HepG2 (cell line): ENCODE measurements at regions not wholly inside any gene's neighbourhood (a gene's known extent, or its start where the extent isn't known, plus 50 kb on each side); places are given as distances from the start of the nearest gene placed in this dataset.

ENCODE experiments used
- ATAC-seq: fragments of 200-7000 bp; cut with Tn5 transposase; 3 replicates; pipeline ENCODE4 v1.9.1; 2020; ENCODE audit warnings: mild to moderate bottlenecking, moderate library complexity
- BruUV-seq: library from RNA; stranded (reverse); fragments of 400-500 nt; replicated peaks from 2 replicates; lab custom pipeline; 2021; lab: Mats Ljungman, UMichigan
- CTCF ChIA-PET: fragments of 300-600 bp; formaldehyde crosslinking; extraction: SDS; loops from one replicate; lab custom pipeline; 2021; ENCODE audit warnings: low total read pairs, inconsistent platforms, low intra/inter-chr PET ratio; lab: Yijun Ruan, JAX
- POLR2A ChIA-PET: fragments of 350-600 bp; sonication (Branson Sonifier 250); formaldehyde crosslinking; loops from one replicate; lab custom pipeline; 2020; ENCODE audit warnings: antibody characterized with exemption, inconsistent platforms; lab: Yijun Ruan, JAX
- DNase-seq: peaks from one replicate; pipeline ENCODE4 v3.0.0-alpha.2; 2015; ENCODE audit warnings: low spot score
- FAIRE-seq: peaks from 3 replicates; lab custom pipeline; 2011; peaks lifted over from hg19 to GRCh38; lab: Jason Lieb, UNC
- H2AFZ ChIP-seq: one replicate; pipeline ENCODE4 v1.6.1; 2011; ENCODE audit warnings: low read length, inconsistent platforms
- H3K27ac ChIP-seq: fragments of 300-600 bp; 3 replicates; pipeline ENCODE4 v1.8.0; 2011; ENCODE audit warnings: mixed run types, mild to moderate bottlenecking, mixed read lengths, low read length, inconsistent platforms; ENCODE audit not compliant: insufficient read depth; ENCODE audit errors: extremely low read length
- H3K27me3 ChIP-seq, 2 experiments: fragments of 200-600 bp in 1 of 2; 2 replicates in 1 of 2; 3 replicates in 1 of 2; pipeline versions ENCODE4 v1.6.0 to v1.8.0; 2011; ENCODE audit warnings: low read length in 2 of 2, mild to moderate bottlenecking in 2 of 2, moderate library complexity in 2 of 2, inconsistent platforms in 1 of 2; ENCODE audit not compliant: insufficient read depth in 2 of 2, control insufficient read depth in 1 of 2
- H3K36me3 ChIP-seq, 2 experiments: fragments of 200-600 bp in 1 of 2; replicated peaks in 1 of 2; 2 replicates in 1 of 2; 3 replicates in 1 of 2; pipeline versions ENCODE4 v1.5.1 to v1.8.0; 2011; ENCODE audit warnings: low read length in 2 of 2, inconsistent platforms in 1 of 2; ENCODE audit not compliant: insufficient read depth in 2 of 2, control insufficient read depth in 1 of 2
- H3K4me1 ChIP-seq: 2 replicates; pipeline ENCODE4 v1.5.1; 2012; ENCODE audit warnings: low read length, inconsistent platforms; ENCODE audit not compliant: insufficient read depth
- H3K4me2 ChIP-seq: 2 replicates; pipeline ENCODE4 v1.6.0; 2011; ENCODE audit warnings: low read depth, low read length, inconsistent platforms
- H3K4me3 ChIP-seq, 3 experiments: fragments of 200-600 bp in 1 of 3; sonication (generic), shearing (Covaris generic) in 1 of 3; replicated peaks in 1 of 3; 2 replicates each; pipeline ENCODE4 v1.5.1; 2011 to 2016; ENCODE audit warnings: low read length in 3 of 3, inconsistent platforms in 2 of 3, low read depth in 2 of 3, mild to moderate bottlenecking in 2 of 3, control low read depth in 1 of 3, mixed read lengths in 1 of 3; ENCODE audit not compliant: insufficient read depth in 1 of 3
- H3K79me2 ChIP-seq: one replicate; pipeline ENCODE4 v1.6.1; 2011; ENCODE audit warnings: low read length, inconsistent platforms; ENCODE audit not compliant: insufficient read depth
- H3K9ac ChIP-seq: 2 replicates; pipeline ENCODE4 v1.6.0; 2011; ENCODE audit warnings: mild to moderate bottlenecking, low read depth, low read length, inconsistent platforms; ENCODE audit not compliant: insufficient read depth
- H3K9me3 ChIP-seq: 2 replicates; pipeline ENCODE4 v1.5.1; 2012; ENCODE audit warnings: mild to moderate bottlenecking, low read length
- H4K20me1 ChIP-seq: 2 replicates; pipeline ENCODE4 v1.6.0; 2011; ENCODE audit warnings: inconsistent platforms, mild to moderate bottlenecking, low read length, moderate library complexity; ENCODE audit not compliant: insufficient read depth
- FIP1L1 ChIP-seq: fragments of 200-400 bp; formaldehyde crosslinking; IDR thresholded peaks from 2 replicates; pipeline ENCODE4 v1.6.1; 2018; ENCODE audit warnings: low read depth, mild to moderate bottlenecking, low read length, moderate library complexity, borderline replicate concordance; ENCODE audit not compliant: insufficient read depth
- SUZ12 ChIP-seq: fragments of 150-350 bp; IDR thresholded peaks from 2 replicates; pipeline ENCODE4 v1.6.1; 2014; ENCODE audit warnings: low read depth, low read length
- U2AF1 ChIP-seq: fragments of 200-400 bp; formaldehyde crosslinking; optimal IDR thresholded peaks from 2 replicates; pipeline ENCODE3; 2017; ENCODE audit warnings: mild to moderate bottlenecking, low read depth, low read length
- ZBTB1 ChIP-seq: sonication (generic); formaldehyde crosslinking; IDR thresholded peaks from 2 replicates; pipeline ENCODE4 v1.4.0; 2020; ENCODE audit warnings: missing genetic modification reagents, borderline replicate concordance
- ZNF367 ChIP-seq: sonication (generic); formaldehyde crosslinking; IDR thresholded peaks from 2 replicates; pipeline ENCODE4 v1.4.0; 2020; ENCODE audit warnings: missing genetic modification reagents, borderline replicate concordance
- WGBS: methylation state at CpG from one replicate; pipeline ENCODE4 v1.1.6; 2017; ENCODE audit warnings: low lambda C conversion rate; 5-methylcytosine and 5-hydroxymethylcytosine counted together
- in situ Hi-C: cut with HindIII; loops from 2 replicates; pipeline ENCODE4 v1.10.0; 2017; ENCODE audit warnings: low pct_unique_long_range_greater_than_20kb; ENCODE audit not compliant: extremely low pct_ligation_motif_present
- intact Hi-C: fragments of 100-400 bp; cut with micrococcal nuclease; formaldehyde crosslinking; loops from one replicate; pipeline ENCODE4 v1.10.0; 2022; ENCODE audit not compliant: unreplicated experiment
- TF ChIP-seq, protein P1 (sequence below): sonication (generic); formaldehyde crosslinking; IDR thresholded peaks from 2 replicates; pipeline ENCODE4 v1.8.0; 2022; ENCODE audit warnings: low read depth, missing genetic modification reagents
- TF ChIP-seq, protein P2 (sequence below): fragments of 450-650 bp; IDR thresholded peaks from 2 replicates; pipeline ENCODE4 v1.6.1; 2016
- TF ChIP-seq, protein P3 (sequence below): sonication (generic); formaldehyde crosslinking; IDR thresholded peaks from 2 replicates; pipeline ENCODE4 v1.5.0; 2020; ENCODE audit warnings: missing genetic modification reagents
- TF ChIP-seq, protein P4 (sequence below): sonication (generic); formaldehyde crosslinking; IDR thresholded peaks from 2 replicates; pipeline ENCODE4 v1.5.0; 2020; ENCODE audit warnings: mild to moderate bottlenecking, missing genetic modification reagents, borderline replicate concordance
- TF ChIP-seq, protein P5 (sequence below): sonication (generic); formaldehyde crosslinking; IDR thresholded peaks from 2 replicates; pipeline ENCODE4 v1.8.1; 2022; ENCODE audit warnings: mild to moderate bottlenecking, missing genetic modification reagents

DNA sequence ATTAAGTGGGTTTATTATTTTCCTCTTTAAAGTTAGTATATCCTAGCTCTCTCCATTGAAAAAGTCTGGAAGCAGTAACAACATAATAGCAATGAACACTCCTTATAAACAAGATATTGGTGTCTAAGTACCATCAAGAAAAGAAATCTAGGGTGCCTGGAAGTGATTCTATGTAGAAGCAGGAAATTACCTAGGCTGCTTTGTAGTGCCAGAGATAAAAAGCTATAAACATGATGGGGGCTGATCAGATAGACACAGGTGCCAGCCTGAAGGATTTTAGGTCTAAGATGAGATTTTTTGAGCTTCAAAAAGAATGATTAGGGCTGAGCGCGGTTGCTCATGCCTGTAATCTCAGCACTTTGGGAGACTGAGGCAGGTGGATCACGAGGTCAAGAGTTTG, 1179.3 kb upstream of the CDH9 start:
- Histone ChIP-seq H3K9me3 (no peaks in the 10 kb centered on the region), H3K4me1 (no peaks in the 10 kb centered on the region), H2AFZ (no peak overlapping the region), H3K4me2 (no peak overlapping the region), H3K36me3 (no peaks in the 10 kb centered on the region), H3K27me3 (no peaks in the 10 kb centered on the region), H3K79me2 (no peaks in the 10 kb centered on the region), H3K4me3 (no peak overlapping the region), H3K9ac (no peak overlapping the region), H3K27ac (no peak overlapping the region), H4K20me1 (no peaks in the 10 kb centered on the region)
- in situ Hi-C loops (no loop called here), intact Hi-C loops (no loop called here)
- WGBS: 20% methylated on average over 3 of the region's 3 CpGs
- ChIA-PET CTCF (no interaction called here), POLR2A (no interaction called here)
- ATAC-seq: no peak
- DNase-seq: no peak
- no TSS peak for BruUV-seq
- TF ChIP-seq, protein P1, sequence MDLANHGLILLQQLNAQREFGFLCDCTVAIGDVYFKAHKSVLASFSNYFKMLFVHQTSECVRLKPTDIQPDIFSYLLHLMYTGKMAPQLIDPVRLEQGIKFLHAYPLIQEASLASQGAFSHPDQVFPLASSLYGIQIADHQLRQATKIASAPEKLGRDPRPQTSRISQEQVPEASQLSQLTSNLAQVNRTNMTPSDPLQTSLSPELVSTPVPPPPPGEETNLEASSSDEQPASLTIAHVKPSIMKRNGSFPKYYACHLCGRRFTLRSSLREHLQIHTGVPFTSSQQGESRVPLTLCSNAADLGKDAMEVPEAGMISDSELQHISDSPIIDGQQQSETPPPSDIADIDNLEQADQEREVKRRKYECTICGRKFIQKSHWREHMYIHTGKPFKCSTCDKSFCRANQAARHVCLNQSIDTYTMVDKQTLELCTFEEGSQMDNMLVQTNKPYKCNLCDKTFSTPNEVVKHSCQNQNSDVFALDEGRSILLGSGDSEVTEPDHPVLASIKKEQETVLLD (CRISPR knock-in tag): no peak
- TF ChIP-seq, protein P2, sequence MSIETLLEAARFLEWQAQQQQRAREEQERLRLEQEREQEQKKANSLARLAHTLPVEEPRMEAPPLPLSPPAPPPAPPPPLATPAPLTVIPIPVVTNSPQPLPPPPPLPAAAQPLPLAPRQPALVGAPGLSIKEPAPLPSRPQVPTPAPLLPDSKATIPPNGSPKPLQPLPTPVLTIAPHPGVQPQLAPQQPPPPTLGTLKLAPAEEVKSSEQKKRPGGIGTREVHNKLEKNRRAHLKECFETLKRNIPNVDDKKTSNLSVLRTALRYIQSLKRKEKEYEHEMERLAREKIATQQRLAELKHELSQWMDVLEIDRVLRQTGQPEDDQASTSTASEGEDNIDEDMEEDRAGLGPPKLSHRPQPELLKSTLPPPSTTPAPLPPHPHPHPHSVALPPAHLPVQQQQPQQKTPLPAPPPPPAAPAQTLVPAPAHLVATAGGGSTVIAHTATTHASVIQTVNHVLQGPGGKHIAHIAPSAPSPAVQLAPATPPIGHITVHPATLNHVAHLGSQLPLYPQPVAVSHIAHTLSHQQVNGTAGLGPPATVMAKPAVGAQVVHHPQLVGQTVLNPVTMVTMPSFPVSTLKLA: no peak
- TF ChIP-seq, protein P3, sequence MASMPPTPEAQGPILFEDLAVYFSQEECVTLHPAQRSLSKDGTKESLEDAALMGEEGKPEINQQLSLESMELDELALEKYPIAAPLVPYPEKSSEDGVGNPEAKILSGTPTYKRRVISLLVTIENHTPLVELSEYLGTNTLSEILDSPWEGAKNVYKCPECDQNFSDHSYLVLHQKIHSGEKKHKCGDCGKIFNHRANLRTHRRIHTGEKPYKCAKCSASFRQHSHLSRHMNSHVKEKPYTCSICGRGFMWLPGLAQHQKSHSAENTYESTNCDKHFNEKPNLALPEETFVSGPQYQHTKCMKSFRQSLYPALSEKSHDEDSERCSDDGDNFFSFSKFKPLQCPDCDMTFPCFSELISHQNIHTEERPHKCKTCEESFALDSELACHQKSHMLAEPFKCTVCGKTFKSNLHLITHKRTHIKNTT (CRISPR knock-in tag): no peak
- no peak for FAIRE-seq

DNA sequence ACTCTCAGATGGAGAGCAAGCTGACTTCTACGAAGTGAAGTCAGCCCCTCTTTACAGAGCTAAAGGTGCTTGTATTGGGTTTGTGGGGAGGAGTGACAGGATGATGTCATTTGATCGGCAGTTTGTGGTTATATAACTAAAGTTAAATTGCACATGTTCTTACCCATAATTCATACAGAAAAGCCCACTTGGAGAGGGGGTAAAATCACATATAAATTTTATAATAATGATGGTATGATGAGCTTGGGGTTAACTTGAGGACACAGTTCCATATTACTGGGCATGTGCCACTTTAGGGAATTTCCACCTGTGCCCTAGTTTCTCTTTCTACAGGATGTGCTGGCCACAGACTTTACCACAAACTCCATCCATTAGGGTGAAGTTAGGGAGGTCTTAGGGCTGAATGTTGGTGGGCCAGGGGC, 1178.6 kb upstream of the CDH9 start:
- POLR2A ChIA-PET: no interaction called here
- Histone ChIP-seq H3K36me3 (no peaks in the 10 kb centered on the region), H4K20me1 (no peaks in the 10 kb centered on the region), H2AFZ (no peak overlapping the region), H3K27me3 (no peaks in the 10 kb centered on the region), H3K27ac (no peak overlapping the region), H3K4me1 (no peaks in the 10 kb centered on the region), H3K4me3 (no peak overlapping the region), H3K9ac (no peak overlapping the region), H3K4me2 (no peak overlapping the region), H3K79me2 (no peaks in the 10 kb centered on the region), H3K9me3 (no peaks in the 10 kb centered on the region)
- BruUV-seq: no TSS peak
- CTCF ChIA-PET: no interaction called here
- ATAC-seq (no peak), FAIRE-seq (no peak), DNase-seq (no peak)
- in situ Hi-C loops: no loop called here
- WGBS: 19% methylated on average over 2 of the region's 2 CpGs
- intact Hi-C loops: no loop called here
- TF ChIP-seq FIP1L1 (no peak), SUZ12 (no peak), ZNF367 (CRISPR knock-in tag) (no peak), U2AF1 (no peak), ZBTB1 (CRISPR knock-in tag) (no peak)
- TF ChIP-seq, protein P4, sequence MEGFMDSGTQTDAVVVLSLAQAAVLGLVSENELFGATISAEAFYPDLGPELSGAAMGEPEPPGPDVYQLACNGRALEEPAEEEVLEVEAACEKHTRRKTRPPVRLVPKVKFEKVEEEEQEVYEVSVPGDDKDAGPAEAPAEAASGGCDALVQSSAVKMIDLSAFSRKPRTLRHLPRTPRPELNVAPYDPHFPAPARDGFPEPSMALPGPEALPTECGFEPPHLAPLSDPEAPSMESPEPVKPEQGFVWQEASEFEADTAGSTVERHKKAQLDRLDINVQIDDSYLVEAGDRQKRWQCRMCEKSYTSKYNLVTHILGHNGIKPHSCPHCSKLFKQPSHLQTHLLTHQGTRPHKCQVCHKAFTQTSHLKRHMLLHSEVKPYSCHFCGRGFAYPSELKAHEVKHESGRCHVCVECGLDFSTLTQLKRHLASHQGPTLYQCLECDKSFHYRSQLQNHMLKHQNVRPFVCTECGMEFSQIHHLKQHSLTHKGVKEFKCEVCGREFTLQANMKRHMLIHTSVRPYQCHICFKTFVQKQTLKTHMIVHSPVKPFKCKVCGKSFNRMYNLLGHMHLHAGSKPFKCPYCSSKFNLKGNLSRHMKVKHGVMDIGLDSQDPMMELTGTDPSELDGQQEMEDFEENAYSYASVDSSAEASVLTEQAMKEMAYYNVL: no peak
- TF ChIP-seq, protein P5, sequence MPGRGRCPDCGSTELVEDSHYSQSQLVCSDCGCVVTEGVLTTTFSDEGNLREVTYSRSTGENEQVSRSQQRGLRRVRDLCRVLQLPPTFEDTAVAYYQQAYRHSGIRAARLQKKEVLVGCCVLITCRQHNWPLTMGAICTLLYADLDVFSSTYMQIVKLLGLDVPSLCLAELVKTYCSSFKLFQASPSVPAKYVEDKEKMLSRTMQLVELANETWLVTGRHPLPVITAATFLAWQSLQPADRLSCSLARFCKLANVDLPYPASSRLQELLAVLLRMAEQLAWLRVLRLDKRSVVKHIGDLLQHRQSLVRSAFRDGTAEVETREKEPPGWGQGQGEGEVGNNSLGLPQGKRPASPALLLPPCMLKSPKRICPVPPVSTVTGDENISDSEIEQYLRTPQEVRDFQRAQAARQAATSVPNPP: no peak
